ENCODE measurements at regions not wholly inside any gene's neighbourhood (a gene's known extent, or its start where the extent isn't known, plus 50 kb on each side); places are given as distances from the start of the nearest gene placed in this dataset.
"Not testable (repeated sequence)": the region's sequence is repeated elsewhere in the genome, so short reads cannot be mapped to it uniquely, and the experiment has no call there.

DNA sequence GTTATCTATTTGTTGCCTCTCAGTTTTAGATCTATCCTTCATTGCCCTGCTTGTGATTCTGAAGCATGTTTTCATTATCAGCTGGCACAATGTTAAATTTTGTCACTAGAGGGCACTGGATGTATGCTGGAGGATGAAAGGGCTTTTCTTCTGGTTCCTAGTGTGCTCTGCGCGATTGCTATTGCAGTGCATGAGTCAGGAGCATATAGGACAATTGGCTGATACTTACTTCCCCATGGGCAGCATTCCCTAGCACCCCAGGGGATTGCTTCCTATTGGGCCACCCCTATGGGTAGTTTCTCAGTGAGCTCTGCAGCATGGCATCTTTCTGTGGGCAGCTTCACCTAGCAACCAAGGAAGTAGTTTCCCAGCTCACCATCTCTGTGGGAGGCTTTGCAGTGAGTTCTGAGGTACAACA is 280.3 kb upstream of the SYNCRIP start:
- DNase-seq, result peak; percentile 81

DNA sequence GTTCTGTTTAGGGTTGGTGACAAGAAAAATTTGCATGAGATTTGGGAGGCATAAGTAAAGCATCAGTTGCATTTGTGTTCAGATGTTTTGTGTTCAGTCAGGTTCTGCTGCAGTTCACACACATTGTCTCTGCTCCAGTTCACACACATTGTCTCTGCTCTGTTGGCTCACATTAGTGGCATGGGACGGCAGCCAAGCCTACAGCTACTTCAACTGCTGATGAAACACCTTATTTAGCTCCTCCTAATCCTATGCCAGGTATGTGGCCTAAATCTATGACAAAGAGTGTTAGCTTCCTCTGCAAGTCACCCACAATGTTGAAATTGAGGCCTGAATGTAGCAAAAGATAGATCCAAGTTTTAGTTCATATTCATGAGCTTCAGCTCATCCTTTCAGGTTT is 278.1 kb upstream of the SYNCRIP start:
- DNase-seq, result no peak

DNA sequence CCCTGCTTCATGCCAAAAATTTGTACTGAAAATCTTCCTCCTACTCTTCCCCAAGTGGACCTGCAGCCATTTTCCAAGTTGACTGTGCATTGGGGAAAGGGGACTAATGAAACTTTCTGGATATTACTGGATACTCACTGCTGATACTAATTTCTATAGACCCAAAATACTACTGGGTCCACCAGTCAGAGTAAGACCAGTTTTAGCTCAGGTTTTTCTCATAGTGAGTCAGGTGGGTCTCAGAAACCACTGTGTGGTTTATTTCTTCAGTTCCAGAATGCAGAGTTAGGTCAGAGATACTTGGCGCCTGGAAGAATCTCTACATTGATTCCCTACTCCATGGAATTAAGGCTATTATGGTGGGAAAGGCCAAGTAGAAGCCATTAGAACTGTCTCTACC is 274.8 kb upstream of the SYNCRIP start:
- DNase-seq, result no peak

DNA sequence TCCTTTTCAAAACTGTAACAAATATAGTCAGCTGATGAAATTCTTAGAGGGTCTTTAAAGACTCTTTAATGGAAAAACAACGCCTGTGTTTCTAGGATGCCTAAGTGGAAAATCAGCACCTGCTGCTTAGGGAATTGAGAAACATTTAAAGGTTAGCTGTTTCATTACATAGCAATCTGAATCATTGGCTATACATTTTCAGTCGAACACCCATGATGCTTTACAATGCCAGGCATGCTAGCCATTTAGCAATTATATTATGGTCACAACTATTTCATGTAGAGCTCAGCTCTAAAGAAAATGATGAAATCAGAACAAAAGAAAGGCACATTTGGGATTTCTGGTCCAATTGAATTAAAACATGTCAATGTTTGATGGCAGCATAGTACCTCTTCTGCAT is 270.3 kb upstream of the SYNCRIP start:
- no peak for DNase-seq

DNA sequence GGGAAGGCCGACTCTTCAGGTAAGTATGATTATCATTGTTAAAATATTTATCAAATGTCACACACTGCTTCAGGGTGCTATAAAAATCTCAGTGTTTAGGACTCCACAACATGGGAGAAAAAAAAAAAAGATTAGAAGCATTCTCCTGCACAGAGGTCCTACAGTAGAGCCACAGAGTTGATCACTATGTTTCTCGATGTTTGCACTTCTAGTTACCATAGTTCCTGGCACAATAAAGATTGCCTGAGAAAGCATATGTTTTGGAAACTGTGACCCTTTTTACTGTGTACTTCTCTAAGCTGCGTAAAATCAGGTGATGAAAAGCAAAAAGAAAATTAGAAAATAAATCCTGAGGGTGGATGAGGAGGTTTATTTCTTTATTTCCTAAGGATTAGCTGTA is 269.9 kb upstream of the SYNCRIP start:
- no peak for DNase-seq

DNA sequence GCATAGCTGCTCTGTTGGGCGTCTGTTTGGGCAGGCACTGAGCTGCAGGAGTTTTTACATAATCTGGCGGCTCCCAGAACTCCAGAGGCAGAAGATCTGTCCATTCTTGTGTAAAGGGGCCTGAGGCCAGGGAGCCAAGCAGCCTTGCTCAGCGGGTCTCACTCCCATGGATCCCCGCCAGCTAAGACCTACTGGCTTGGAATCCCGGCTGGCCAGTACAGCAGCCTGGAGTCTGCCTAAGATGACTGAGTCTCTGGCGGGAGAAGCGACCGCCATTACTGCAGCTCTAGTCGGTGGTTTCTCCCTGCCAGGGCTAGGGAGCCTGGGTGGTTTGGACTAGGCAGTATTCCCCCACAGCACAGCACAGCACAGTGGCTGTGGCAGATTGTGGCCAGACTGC is 268.4 kb upstream of the SYNCRIP start:
- no peak for DNase-seq

DNA sequence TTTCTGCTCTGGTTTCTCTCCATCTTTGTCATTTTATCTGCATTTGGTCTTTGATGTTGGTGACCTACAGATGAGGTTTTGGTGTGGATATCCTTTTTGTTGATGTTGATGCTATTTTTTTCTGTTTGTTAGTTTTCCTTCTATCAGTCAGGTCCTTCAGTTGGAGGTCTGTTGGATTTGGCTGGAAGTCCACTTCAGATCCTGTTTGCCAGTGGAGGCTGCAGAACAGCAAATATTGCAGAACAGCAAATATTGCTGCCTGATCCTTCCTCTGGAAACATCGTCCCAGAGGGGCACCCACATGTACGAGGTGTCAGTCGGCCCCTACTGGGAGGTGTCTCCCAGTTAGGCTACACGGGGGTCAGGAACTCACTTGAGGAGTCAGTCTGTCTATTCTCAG is 265.4 kb upstream of the SYNCRIP start:
- DNase-seq, result not testable (repeated sequence)

DNA sequence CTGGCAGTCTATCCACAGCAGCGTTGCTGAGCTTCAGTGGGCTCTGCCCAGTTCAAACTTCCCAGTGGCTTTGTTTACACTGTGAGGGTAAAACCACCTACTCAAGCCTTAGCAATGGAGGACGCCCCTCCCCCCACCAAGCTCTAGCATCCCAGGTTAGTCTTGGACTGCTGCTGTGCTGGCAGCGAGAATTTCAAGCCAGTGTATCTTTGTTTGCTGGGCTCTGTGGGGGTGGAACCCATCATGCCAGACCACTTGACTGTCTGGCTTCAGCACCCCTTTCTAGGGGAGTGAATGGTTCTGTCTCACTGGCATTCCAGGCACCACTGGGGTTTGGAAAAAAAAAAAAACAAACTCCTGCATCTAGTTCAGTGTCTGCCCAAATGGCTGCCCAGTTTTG is 249.7 kb upstream of the SYNCRIP start:
- no peak for DNase-seq

DNA sequence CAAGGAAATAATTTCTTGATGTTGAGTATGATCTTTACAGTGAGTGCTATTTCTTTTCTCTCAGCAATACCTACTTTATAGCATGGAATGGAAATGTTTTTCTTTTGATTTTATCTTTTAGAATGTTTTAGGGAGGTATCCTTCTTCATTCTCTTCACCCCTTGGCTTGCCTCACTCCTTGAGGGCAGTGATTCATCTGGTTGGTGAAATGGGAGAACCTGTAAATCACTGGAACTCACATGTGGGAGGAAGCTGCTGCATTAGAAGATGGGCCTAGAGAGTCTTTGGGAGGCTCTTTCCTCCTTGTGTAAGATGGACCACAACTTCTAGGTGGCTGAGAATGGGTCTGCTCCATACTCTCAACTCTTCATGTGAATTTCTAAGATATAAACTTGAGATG is 244.8 kb upstream of the SYNCRIP start:
- DNase-seq, result no peak

DNA sequence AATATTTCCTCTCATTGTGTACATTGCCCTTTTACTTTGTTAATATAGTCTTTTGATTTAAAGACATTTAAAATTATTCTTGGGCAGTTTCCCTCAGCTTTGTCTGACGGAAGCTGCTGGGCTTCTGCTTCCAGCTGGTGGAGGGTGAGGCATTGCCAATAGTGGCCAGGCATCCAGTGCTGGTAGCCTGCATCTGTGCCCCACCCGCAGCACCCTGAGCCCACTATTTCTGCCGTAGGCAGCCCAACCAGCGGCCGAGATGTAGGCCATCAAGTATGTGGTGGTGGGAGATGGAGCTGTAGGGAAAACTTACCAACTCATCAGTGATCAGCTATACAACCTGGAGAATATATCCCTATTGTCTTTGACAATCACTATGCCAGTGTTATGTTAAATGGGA is 226.0 kb upstream of the SYNCRIP start:
- DNase-seq, result no peak

DNA sequence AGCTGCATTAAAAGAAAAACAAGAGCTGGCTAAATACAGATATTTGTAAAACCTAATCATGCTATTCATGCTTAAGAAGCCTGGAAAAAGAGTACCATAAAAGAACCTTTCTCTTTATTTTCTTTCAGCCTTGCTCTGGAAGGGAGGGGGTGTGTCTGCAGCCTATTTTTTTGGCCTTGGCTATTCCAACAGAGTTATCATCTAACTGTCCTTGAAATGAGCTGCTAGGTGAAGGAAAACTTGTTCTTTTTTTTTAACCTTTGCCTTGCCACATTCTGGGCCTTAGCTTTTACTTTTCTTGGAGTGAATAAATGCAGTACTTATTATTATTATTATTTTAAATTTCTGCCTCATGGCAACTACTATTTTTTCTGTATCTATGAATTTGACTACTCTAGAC is 224.9 kb upstream of the SYNCRIP start:
- no peak for DNase-seq

DNA sequence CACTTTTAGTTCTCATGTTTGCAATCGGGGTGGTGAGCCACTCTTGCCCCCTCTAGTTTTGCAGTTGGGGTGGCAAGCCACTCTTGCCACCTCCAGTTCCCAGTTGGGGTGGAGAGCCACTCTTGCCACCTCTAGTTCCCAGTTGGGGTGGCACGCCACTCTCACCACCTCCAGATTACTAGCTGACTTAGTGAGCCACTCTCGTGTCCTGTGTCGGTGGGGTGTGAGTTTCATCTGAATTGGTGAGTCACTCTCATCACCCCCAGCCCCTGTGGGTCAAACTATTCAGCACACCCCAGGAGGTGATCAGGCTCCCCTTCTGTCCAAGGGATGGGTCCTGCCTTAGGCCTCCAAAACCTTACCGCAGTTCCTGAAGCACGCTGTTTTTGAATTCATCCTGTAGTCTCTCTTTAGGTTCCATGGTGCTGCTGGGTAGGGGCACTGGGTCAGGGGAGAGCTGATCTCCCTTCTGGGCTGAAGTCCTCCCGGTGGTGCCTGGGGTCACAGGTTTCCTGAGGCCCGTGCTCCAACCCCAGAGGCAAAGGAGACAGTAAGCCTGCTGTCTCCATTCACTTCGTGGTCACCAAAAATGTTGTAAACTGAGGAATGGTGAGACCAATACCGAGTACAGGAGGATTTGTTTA is 224.2 kb upstream of the SYNCRIP start:
- no peak for DNase-seq

DNA sequence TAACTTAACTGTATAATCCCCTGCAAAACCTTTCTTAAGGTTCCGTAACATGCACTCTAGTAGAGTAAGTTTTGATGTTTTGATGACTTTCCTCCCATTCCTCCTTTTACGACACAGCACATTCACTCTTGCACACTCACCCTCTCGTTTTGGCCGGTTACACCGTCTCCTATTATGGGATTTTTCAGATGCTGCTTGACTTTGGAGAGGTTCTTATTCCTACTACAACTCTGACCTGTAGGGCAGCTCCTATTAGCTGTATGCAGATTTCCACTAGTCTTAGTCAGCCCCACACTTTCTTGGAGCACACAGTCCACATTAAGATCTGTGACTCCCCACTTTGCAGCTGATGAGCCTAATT is 223.7 kb upstream of the SYNCRIP start:
- DNase-seq, result no peak

DNA sequence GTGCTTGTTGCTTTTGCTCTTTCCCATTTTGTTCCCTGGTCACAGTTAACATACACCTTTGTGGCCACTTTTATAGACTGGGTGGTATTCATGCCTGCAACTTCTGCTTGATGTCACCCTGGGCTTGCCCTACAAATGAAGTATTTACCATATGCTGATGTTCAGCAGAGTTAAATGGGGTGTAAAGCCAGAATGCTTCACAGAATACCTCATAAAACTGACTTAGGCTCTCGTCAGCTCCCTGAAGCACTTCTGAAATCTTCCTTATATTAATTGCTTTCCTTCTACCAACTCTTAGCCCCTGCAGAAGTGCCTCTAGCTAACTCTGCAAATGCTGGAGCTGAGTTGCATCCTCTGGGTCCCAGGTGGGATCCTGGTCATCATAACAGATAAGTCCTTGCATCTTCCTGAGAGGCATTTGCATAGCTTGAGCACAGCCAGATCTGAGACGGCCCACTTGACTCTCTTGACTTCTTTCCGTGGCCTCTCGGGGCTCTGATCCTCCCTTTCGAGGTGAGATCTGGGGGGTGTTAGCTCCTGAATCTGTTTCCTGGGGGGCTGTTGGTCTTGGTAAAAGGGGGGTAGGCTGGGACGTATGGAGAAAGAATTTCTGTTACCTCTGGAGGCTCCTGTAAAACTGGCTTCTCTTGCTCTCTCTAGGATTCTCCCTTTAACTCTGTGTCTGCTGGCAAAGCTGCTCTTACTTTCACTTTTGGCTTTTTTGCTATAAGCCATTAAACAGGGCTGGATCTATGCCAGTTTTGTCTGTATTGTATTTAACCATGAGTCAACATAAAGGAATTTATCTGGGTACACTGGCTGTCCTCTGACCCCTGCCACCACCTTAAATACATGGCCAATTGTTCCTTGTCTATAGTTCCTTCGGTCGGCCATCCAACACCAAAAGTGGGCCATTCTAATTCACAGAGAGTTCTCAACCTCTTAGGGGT is 223.0 kb upstream of the SYNCRIP start:
- no peak for DNase-seq

DNA sequence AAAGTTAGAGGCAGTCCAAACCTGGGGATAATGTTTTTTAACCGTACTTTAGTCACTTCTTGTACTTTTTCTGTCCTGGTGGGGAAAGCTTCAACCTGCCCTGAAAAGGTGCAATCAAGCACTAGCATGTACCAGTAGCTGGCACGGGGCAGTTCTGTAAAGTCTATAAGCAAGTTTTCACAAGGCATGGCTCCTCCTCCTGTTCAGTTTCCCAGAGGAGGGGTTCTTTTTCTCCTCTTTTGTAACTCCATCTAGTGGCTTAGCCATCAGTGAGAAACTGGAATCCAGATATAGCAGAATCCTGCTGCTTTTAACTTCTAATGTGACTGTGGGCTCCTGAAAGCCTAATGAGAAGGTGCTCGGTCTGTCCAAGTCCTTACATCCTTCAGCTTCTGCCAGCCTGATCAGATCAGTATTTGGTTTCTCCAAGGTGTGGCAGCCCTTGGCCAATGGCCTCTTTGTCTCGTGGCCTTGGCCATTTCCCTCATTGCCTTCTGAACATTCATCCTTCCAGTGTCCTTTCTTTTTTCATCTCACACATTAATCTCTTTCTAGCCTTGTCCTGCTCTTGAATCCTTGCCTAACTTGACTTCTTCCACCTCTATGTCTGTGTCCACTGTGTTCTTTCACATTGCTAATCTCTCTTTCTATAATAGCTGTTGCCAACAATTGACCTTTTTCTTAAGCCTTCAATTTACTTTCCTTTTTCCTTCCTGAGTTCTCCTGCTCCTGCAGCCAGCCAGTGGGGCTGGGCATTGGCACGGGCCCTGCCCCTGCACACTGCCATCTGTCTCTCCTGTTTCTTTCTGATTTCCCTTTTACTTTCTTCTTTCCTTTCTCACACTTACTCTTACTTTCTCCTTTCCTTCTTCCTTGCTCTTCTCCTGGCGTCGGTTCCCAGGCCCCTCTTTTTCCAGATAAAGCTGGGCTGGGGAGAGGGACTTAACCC is 222.0 kb upstream of the SYNCRIP start:
- DNase-seq, result no peak

DNA sequence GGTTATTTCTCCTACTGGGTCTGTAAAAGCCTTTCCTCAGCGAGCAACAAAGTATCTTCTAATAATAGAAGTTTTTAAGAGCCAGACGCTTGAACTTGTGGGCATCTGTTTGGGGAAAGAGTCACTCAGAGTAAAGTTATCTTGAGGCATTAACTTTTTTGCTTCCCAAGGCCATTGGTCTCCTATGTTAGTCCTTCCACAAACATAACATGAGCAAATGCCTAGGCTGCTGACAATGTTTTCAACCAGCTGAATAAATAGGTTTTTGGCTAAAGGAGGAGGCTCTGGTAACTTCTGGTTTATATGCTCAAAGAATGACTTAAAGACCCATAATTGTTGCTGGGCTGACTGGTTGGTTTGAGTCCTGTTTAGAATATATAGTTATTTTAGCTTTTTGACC is 213.5 kb upstream of the SYNCRIP start:
- no peak for DNase-seq

DNA sequence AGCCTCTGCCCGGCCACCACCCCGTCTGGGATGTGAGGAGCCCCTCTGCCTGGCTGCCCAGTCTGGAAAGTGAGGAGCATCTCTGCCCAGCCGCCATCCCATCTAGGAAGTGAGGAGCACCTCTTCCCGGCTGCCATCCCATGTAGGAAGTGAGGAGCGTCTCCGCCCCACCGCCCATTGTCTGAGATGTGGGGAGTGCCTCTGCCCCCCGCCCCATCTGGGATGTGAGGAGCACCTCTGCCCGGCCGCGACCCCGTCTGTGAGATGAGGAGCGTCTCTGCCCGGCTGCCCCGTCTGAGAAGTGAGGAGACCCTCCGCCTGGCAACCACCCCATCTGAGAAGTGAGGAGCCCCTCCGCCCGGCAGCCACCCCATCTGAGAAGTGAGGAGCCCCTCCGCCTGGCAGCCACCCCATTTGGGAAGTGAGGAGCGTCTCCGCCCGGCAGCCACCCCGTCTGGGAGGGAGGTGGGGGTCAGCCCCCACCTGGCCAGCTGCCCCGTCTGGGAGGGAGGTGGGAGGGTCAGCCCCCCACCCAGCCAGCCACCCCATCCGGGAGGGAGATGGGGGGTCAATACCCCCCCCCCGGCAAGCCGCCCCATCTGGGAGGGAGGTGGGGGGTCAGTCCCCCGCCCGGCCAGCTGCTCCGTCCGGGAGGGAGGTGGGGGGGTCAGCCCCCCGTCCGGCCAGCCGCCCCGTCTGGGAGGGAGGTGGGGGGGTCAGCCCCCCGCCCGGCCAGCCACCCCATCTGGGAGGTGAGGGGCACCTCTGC is 195.8 kb upstream of the SYNCRIP start:
- not testable (repeated sequence) for DNase-seq

DNA sequence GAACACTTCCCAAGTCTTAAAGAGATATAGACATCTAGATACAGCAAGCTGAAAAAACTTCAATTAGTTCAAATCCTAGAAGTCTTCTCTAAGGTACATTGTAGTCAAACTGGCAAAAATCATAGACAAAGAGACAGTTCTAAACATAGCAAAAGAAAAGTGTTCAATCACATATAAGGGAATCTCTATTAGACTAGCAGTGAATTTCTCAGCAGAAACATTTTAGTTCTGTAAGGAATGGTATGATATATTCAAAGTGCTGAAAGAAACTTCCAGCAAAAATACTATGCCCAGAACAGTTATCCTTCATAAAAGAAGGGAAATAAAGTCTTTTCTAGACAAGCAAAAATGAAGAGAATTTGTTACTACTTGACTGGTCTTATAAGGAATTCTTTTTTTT is 186.3 kb upstream of the SYNCRIP start:
- DNase-seq, result no peak

DNA sequence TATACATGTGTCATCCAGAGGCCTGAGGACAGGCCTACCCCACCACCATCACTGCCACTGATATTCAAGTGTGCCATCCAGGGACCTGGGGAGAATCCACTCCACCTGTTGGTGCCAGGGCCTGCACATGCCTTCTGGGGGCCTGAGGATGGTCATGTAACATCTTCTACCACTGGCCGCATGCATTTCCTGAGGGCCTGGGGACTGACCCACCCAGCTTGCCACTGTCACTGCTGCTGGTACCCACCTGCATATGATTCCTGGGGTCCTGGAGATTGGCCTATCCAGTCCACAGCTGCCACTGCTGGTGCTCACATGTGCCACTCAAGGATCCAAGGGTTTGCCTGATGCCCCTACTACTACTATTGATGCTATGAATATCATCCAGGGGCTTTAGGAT is 184.3 kb upstream of the SYNCRIP start:
- DNase-seq, result no peak

DNA sequence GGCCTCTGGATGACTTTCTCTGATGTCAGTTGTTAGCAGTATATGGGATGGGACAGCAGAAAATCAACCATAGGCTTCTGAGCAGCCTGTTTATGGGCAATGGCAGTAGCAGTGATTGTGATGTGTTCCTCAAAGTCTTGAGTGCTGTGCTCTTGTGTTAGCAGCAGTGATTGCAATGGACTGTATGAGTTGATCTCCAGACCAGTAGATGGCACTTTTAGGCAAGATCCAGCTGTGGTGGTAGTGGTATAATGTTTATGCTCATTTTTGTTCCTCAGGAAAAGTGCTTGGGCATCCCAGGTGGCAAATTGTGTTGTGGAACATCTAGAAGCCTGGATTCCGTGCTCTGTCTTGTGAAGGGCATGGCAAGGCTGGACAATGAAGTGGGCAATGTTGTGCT is 181.6 kb upstream of the SYNCRIP start:
- DNase-seq, result no peak

DNA sequence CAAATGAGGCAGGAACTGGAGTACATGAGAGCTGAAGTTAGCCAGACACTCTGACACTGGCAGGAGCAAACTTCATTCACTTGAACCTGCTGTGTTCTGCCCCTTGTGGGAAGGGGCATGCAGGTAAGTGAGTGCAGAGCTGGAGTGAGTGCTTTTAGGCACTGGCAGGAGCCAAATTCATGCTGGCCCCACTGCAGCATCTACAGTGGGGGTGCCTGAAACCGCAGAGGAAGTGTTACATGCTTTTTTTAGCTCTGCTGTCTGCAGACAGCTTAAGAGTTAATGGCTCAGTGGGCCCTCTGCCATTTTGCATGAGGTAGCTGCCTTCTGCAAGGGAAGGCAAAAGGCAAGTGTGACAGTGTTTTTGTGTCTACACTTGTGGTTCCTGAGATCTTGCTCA is 167.9 kb upstream of the SYNCRIP start:
- no peak for DNase-seq

DNA sequence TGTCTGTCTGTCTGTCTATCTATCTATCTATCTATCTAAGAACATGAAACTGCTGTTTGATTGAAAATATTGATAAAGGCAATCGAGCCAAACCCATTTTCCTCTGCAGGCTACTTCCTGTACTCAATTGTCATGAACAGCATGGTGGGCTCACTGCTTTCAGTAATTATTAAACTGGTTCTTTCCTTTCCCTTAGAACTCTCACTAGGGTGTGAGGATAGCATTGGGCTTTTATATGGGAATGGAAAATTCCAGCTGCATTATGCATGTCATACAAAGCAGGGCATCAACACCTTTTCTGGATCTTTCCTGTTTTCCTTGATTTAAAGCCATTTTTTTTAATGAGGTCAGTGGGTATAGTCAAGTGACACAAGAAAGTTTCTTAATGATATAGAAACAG is 161.0 kb upstream of the SYNCRIP start:
- no peak for DNase-seq

DNA sequence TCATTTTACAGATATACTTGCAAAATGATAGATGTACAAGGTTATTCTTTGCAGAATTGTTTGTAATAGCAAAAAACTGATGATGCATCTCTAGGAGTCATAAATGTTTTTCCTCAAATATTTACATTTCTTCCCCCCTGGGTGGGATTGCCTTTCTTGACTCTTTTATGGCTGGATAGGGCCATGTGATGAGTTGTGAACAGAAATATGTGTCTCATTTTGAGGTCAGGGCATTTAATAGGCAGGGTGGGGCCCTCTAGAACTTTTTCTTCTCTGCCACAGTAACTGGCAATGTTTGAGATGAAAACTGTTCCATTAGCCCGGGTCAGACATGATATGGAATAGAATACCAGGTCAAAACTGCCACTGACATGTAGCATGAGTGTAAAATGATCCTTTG is 159.5 kb upstream of the SYNCRIP start:
- no peak for DNase-seq
